ENCODE measurements at regions not wholly inside any gene's neighbourhood (a gene's known extent, or its start where the extent isn't known, plus 50 kb on each side); places are given as distances from the start of the nearest gene placed in this dataset.
"Not testable (repeated sequence)": the region's sequence is repeated elsewhere in the genome, so short reads cannot be mapped to it uniquely, and the experiment has no call there.

- no peak for DNase-seq
These were observed 621.2 kb downstream of the REEP3 start for GRCh38 chr10:64142395-64142794.

- DNase-seq: no peak
These were observed 627.4 kb downstream of the REEP3 start for GRCh38 chr10:64148607-64149006.

DNA sequence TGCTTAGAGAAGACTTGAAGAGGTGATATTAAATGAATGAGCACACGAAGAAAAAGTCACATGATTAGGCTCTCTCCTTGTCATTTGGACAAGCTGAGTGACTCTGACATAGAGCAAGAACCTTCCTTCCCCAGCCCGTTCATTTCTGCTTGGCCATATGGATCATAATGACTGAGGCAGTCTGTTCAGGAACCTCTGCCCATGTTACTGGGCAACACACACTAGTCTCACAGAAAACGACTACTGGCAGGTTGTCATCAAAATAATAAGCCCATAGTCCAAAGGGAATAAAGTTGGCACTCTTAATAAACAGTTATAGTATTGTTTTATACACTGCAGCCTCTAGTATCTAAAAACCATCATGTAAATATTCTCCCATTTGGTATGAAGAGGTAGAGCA is 635.0 kb downstream of the REEP3 start:
- DNase-seq: no peak

DNA sequence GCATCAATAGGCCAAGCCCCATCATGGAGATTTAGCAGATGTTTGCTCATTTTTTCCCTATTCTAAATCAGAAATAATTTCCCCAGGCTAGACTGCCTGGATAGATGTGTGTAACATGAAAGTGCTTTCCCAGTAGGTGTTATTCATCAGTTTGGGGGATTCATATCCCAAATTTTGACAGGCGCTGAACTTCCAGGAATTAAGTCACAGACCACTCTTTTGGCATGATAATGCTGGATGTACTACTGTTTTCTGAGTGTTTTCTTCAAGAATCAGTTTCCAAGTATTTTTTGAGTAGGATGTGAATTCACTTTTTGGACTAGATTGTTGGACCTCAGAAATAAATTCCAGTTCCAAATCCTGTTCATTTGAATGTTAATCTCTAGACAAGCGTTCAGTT is 637.4 kb downstream of the REEP3 start:
- DNase-seq: no peak

GRCh38 chr10:64159910-64160872 is 639.0 kb downstream of the REEP3 start:
- no peak for DNase-seq

DNA sequence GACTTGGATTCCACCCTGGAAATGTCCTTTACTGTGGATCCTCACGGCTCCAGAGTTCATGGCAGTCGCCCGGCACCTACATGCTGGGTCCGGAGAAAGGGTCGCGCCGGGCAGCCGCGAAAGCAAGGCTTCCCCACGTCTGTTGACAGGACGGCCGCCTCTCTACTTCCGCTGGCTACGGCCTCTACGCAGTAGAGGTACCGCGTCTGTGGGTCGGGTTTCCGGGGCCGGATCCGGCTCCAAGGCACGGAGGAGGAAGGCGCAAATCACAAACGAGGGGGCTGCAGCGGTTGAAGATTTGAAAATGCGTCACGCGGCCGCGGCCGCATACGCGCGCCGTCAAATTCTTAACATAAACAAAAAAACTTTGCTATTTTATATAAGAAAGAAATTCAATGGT is 649.6 kb downstream of the REEP3 start:
- no peak for DNase-seq

DNA sequence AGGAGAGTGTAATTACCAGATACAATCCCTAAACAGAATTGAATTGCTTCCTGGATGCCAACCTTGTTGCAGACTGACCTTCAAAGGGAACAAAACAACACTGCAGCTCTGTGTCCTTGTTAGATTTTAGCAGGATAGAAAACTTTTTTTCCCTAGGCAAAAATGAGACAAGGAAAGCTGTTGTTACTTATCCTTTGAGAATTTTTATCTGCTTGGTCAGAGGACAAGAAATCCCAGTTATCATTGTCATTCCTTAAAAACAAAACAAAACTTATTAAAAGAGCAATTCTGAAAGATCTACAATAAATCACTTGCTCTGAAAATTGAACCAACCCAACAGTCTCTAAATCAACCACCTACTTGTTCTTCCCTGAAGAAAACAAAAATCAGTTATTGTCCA is 652.6 kb downstream of the REEP3 start:
- no peak for DNase-seq

GRCh38 chr10:64174666-64175255 is 653.6 kb downstream of the REEP3 start:
- no peak for DNase-seq

DNA sequence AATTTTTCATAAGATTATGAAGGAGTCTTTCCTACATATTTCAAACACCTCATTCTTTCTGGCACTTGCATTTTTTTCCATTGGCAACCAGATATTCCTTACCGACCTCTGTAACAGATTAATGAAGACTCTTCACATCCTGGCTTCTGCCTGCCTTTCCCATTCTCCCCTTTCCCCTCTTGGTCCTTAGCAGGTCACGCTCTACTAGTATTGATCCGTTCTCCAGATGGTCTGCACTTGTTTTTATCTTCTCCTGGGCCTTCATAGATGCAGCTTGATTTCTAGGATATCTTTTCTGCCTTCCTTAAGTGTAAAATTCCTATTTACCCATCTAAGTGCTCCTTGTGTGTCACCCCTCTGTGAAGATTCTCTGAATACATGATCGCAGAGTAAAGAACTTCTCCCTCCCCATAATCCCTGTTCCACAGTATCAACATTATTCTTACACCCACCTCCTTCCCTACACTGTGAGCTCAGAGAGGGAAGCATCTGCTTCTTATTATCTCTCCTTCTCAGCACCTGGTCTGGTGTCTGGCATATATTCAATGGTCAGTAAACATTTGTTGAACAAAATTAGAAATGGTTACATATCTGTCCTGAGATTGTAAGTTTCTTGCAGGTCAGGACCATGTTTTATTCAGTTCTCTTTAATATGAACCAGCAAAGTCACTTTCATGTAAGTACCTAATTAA is 654.2 kb downstream of the REEP3 start:
- DNase-seq: no peak

- DNase-seq: no peak
These were observed 661.5 kb downstream of the REEP3 start for GRCh38 chr10:64182671-64183070.

DNA sequence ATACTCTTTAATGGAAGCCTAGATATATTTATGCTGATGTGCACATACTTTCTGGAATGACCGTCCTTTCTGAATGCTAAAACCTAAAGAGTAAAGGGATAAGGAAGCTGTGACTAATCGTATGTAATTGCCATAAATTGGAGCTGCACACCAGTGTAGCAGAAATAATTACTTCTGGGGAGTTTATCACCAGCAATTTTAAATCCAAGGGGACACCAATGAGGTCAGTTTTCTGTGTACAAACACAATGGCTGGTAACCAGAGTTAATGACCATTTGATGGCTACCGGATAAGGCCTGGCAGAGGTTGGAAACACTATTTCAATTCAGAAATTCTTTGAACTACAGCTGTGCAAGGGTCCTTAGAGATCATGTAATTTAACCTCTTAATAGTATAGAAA is 670.1 kb downstream of the REEP3 start:
- no peak for DNase-seq

- DNase-seq: no peak
These were observed 675.6 kb downstream of the REEP3 start for GRCh38 chr10:64196638-64197315.

- no peak for DNase-seq
These were observed 680.7 kb downstream of the REEP3 start for GRCh38 chr10:64201936-64202335.

DNA sequence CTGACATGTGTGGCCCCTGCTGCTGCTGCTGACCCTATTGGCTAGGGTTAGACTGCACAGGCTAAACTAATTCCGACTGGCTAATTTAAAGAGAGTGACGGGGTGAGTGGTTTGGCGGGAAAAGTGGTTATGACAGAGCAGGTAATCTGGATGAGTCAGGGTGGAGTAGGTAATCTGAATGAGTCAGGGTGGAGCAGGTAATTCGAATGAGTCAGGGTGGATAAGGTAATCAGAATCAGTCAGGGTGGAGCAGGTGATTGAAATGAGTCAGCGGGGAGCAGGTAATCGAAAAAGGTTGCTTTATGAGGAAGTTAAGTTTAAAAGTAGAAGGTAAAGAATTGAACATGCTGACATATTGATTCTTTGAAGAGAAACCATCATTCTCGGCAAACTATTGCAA is 683.3 kb downstream of the REEP3 start:
- DNase-seq: not testable (repeated sequence)

GRCh38 chr10:64206409-64206808 is 685.2 kb downstream of the REEP3 start:
- DNase-seq: no peak

DNA sequence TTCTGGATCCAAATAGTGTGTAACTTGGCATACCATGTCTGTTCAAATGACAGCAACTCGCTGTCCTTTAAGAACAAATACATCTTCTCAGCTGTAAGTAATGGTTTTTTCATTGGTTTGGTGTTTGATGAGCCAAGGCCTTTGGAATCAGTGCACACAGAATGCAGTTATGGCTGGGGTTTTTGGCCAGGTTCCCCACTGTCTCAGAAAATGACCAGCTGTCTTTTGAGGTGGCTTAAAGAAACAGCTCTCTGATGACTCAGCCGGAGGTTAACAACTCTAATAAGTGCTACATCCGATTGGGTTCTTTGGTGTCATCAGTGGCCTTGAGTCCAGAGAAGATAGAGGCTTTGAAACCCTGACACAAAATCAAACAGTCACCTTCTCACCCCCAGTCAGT is 688.4 kb downstream of the REEP3 start:
- no peak for DNase-seq

DNA sequence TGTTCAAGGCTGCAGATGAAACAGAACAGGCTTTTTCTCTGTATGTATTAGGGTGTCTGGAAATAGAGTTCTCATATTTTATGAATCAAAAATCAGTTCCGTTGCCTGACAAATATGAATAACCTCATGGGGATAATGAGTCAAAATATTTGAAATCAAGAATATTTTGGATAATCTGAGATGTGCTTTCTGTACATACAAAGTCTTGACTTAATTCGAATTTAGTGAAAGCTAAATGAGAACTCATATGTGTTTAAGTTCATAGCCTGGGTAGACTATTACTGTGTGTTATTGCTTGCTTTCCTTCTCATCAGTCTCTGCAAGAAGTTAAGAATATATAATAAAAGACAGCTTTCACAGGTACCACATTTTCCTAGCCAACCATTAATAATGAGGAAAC is 689.0 kb downstream of the REEP3 start:
- no peak for DNase-seq

DNA sequence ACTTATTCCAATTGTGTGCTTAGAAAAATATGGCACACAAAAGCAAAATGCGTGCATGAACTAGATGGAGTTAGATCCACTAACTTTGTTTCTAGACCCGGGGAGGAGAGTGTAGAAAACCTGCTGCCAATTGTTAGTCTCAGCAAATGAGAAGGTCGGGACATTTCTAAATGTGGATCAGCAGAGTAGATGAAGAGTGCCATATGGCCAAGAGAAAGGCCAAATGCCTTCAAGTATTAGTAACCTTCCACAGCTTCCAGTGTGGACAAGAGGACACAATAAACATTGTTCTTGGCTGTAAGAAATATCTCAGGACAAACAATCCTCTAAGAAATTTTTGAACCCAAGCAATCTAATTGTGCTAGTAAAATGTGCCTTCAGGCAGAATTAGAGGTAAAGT is 690.3 kb downstream of the REEP3 start:
- no peak for DNase-seq

GRCh38 chr10:64215088-64215487 is 693.9 kb downstream of the REEP3 start:
- no peak for DNase-seq

DNA sequence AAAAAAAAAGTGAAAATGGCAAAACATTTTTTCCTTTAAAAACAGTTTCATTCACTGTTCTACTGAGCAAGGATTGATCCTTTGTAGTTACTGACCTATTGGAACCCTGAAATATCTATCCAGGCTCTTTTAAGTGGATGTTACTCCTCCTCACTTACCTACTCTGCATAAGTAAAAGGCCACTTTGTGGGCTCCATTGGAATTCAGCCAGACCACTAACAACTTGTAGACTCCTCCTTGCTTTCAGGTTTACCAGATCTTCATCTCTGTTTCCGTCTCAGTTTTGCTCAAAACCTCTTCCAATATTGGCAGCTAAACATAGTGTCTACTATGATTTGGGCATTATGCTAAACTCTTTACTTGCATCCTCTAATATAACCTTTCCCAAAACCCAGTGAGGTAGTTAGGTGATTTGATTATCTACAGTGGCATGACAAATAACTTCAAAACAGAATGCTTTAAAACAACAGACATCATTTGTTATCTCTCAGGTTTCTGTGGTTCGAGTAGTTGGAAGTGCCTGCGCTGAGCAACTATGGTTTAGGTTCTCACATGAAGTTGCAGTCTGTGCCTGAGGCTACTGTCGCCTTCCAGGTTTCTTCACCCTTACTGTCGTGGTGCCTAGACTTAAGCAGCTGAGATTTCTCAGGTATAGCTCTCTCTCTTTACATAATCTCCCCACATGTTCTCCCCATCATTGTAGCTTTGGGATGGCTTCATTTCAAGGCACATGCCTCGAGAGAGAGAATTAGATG is 698.2 kb downstream of the REEP3 start:
- DNase-seq: no peak

DNA sequence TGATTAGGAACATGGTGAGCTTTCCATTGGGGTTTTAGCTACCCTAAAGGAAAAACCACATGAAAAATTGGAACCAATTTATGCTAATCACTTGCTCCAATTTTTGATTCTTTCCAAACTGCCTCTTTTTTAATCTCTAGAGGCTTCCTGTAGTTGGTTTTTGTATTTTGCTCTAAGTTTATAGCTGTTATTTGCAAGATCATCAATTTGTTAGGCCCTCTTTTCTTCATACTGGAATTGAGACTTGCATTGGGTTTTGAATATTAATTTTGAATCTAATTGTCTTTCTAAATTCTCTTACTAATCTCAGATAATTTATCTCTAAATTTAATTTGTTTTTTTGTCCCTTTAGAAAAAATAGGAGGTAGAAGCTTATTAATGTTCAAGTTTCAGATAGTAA is 713.3 kb downstream of the REEP3 start:
- DNase-seq: no peak

- DNase-seq: no peak
These were observed 736.5 kb downstream of the REEP3 start for GRCh38 chr10:64257704-64258103.

DNA sequence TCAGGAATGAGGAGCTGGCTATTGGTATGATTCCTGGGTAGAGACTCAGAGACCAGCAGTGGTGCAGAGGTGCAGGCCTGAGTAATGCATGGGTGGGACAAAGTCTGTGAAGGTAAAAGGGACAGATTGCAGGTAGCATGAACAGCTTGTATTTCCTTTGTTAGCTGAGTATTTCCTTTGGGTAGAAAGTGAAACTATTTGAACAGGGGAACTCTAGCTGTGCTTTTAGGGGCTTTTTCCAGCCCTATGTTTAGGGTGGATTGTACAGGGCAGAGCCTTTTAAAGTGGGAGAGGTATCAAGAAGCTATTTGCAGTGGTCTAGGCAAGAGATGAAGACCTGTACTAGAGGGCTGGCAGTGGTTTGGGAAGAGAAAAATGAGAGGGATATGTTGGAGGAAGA is 739.9 kb downstream of the REEP3 start:
- no peak for DNase-seq

All from stimulated activated CD4-positive, alpha-beta T cell treated with anti-CD3 and anti-CD28 coated beads, Interleukin-12 subunit alpha, Interleukin-12 subunit beta, amount 100 ng/mL, for 4 hours (primary cell).